DOHH2 (cell line): ENCODE measurements at regions not wholly inside any gene's neighbourhood (a gene's known extent, or its start where the extent isn't known, plus 50 kb on each side); places are given as distances from the start of the nearest gene placed in this dataset.
"Not testable (repeated sequence)": the region's sequence is repeated elsewhere in the genome, so short reads cannot be mapped to it uniquely, and the experiment has no call there.

Experiments used
- H3F3A ChIP-seq: fragments of 200-600 bp; sonication (generic), shearing (Covaris generic); 2 replicates; pipeline ENCODE4 v1.6.0; 2016; ENCODE audit warnings: antibody characterized with exemption, mild to moderate bottlenecking; ENCODE audit not compliant: control insufficient read depth, insufficient read depth
- H3K27ac ChIP-seq: fragments of 200-600 bp; sonication (generic); 2 replicates; pipeline ENCODE4 v1.5.1; 2014; ENCODE audit warnings: low read depth, mild to moderate bottlenecking, low read length, moderate library complexity
- H3K27me3 ChIP-seq: fragments of 200-600 bp; sonication (generic); 2 replicates; pipeline ENCODE4 v1.6.1; 2014; ENCODE audit warnings: mild to moderate bottlenecking, low read length, mixed read lengths; ENCODE audit not compliant: control insufficient read depth
- H3K36me3 ChIP-seq: fragments of 200-600 bp; sonication (generic); 2 replicates; pipeline ENCODE4 v1.6.1; 2014; ENCODE audit warnings: mild to moderate bottlenecking, low read length, moderate library complexity, mixed read lengths; ENCODE audit not compliant: control insufficient read depth
- H3K4me1 ChIP-seq: fragments of 200-600 bp; sonication (generic); 2 replicates; pipeline ENCODE4 v1.6.1; 2014; ENCODE audit warnings: mild to moderate bottlenecking, low read length, mixed read lengths; ENCODE audit not compliant: control insufficient read depth
- H3K4me2 ChIP-seq: fragments of 200-600 bp; sonication (generic); 2 replicates; pipeline ENCODE4 v1.6.0; 2014; ENCODE audit warnings: mild to moderate bottlenecking, low read length, moderate library complexity
- H3K4me3 ChIP-seq: fragments of 200-600 bp; sonication (generic); 2 replicates; pipeline ENCODE4 v1.5.1; 2014; ENCODE audit warnings: mild to moderate bottlenecking, low read length, mixed read lengths
- H3K79me2 ChIP-seq: fragments of 200-600 bp; sonication (generic); 2 replicates; pipeline ENCODE4 v1.6.1; 2014; ENCODE audit warnings: mild to moderate bottlenecking, low read length, mixed read lengths; ENCODE audit not compliant: control insufficient read depth
- H3K9me2 ChIP-seq: fragments of 200-600 bp; sonication (generic); replicated peaks from 2 replicates; pipeline ENCODE4 v1.6.1; 2014; ENCODE audit warnings: mild to moderate bottlenecking, low read length, mixed read lengths; ENCODE audit not compliant: control insufficient read depth
- H3K9me3 ChIP-seq: fragments of 200-600 bp; sonication (generic); 2 replicates; pipeline ENCODE4 v1.6.1; 2014; ENCODE audit warnings: antibody characterized with exemption, low read length, mixed read lengths; ENCODE audit not compliant: control insufficient read depth, insufficient read depth
- H4K20me1 ChIP-seq: fragments of 200-600 bp; sonication (generic); 2 replicates; pipeline ENCODE4 v1.6.0; 2014; ENCODE audit warnings: low read depth, mild to moderate bottlenecking, antibody characterized with exemption, low read length, moderate library complexity; ENCODE audit not compliant: control insufficient read depth, insufficient read depth
- CTCF ChIP-seq: fragments of 200-600 bp; sonication (generic); IDR thresholded peaks from one replicate; pipeline ENCODE4 v1.5.1; 2014; ENCODE audit warnings: antibody characterized with exemption, mild to moderate bottlenecking, low read depth, low read length; ENCODE audit not compliant: poor library complexity, severe bottlenecking
- EZH2phosphoT487 ChIP-seq: fragments of 200-600 bp; sonication (generic); IDR thresholded peaks from 2 replicates; pipeline ENCODE4 v1.6.1; 2017; ENCODE audit warnings: borderline replicate concordance, mild to moderate bottlenecking, antibody characterized with exemption, low read length, moderate library complexity, mixed read lengths

GRCh38 chr16:50450957-50451356 lies 82.2 kb upstream of the BRD7 start:
- no peak overlapping the region for H3K4me3 ChIP-seq
- TF ChIP-seq EZH2phosphoT487 (no peak), CTCF (no peak)

GRCh38 chr16:50449800-50450199 lies 81.0 kb upstream of the BRD7 start:
- H3K9me3 ChIP-seq, result no peaks in the 10 kb centered on the region
- H3K9me2 ChIP-seq, result no peaks in the 10 kb centered on the region
- H4K20me1 ChIP-seq, result no peaks in the 10 kb centered on the region
- H3K27ac ChIP-seq, result no peak overlapping the region
- H3K79me2 ChIP-seq, result no peaks in the 10 kb centered on the region
- no peaks in the 10 kb centered on the region for H3K27me3 ChIP-seq
- H3K36me3 ChIP-seq, result no peaks in the 10 kb centered on the region
- H3F3A ChIP-seq, result no peaks in the 10 kb centered on the region
- TF ChIP-seq EZH2phosphoT487 (no peak), CTCF (no peak)
- H3K4me2 ChIP-seq, result no peak overlapping the region
- no peak overlapping the region for H3K4me3 ChIP-seq
- no peaks in the 10 kb centered on the region for H3K4me1 ChIP-seq

More at GRCh38 chr16:50450957-50451356, 82.2 kb upstream of the BRD7 start:
- Histone ChIP-seq H3K79me2 (no peaks in the 10 kb centered on the region), H3K4me2 (no peak overlapping the region), H4K20me1 (no peaks in the 10 kb centered on the region), H3K27ac (no peak overlapping the region), H3F3A (no peaks in the 10 kb centered on the region), H3K4me1 (no peaks in the 10 kb centered on the region), H3K27me3 (no peaks in the 10 kb centered on the region), H3K9me3 (no peaks in the 10 kb centered on the region), H3K36me3 (no peaks in the 10 kb centered on the region), H3K9me2 (no peaks in the 10 kb centered on the region)

- no peaks in the 10 kb centered on the region for H3K36me3 ChIP-seq
- no peak overlapping the region for H3K4me2 ChIP-seq
- no peak overlapping the region for H3K27ac ChIP-seq
- H3F3A ChIP-seq, result no peaks in the 10 kb centered on the region
- no peaks in the 10 kb centered on the region for H3K9me2 ChIP-seq
- no peaks in the 10 kb centered on the region for H3K9me3 ChIP-seq
- H3K4me1 ChIP-seq, result no peaks in the 10 kb centered on the region
- H4K20me1 ChIP-seq, result no peaks in the 10 kb centered on the region
- H3K79me2 ChIP-seq, result no peaks in the 10 kb centered on the region
- TF ChIP-seq CTCF, result no peak
- no peak for TF ChIP-seq EZH2phosphoT487
- no peak overlapping the region for H3K4me3 ChIP-seq
- H3K27me3 ChIP-seq, result no peaks in the 10 kb centered on the region
These were observed 80.2 kb upstream of the BRD7 start for GRCh38 chr16:50448981-50449380.

GRCh38 chr16:50448522-50448921 lies 79.7 kb upstream of the BRD7 start:
- no peak overlapping the region for H3K4me2 ChIP-seq
- H3K36me3 ChIP-seq, result no peaks in the 10 kb centered on the region
- H3K9me3 ChIP-seq, result no peaks in the 10 kb centered on the region
- no peaks in the 10 kb centered on the region for H3K79me2 ChIP-seq
- H3K4me1 ChIP-seq, result no peaks in the 10 kb centered on the region
- no peaks in the 10 kb centered on the region for H4K20me1 ChIP-seq
- no peak overlapping the region for H3K27ac ChIP-seq
- H3K27me3 ChIP-seq, result no peaks in the 10 kb centered on the region
- H3K9me2 ChIP-seq, result no peaks in the 10 kb centered on the region
- no peak overlapping the region for H3K4me3 ChIP-seq
- TF ChIP-seq CTCF, result no peak
- no peak for TF ChIP-seq EZH2phosphoT487
- H3F3A ChIP-seq, result no peaks in the 10 kb centered on the region

- not testable (repeated sequence) for H3K36me3 ChIP-seq, H3F3A ChIP-seq, H3K4me3 ChIP-seq, H4K20me1 ChIP-seq, H3K4me1 ChIP-seq, H3K4me2 ChIP-seq, H3K27me3 ChIP-seq, H3K9me3 ChIP-seq, H3K27ac ChIP-seq, H3K79me2 ChIP-seq, H3K9me2 ChIP-seq
These were observed 78.6 kb upstream of the BRD7 start for GRCh38 chr16:50447386-50447785.
